CD4-positive, alpha-beta T cell treated with Interferon alpha-2 for 1 hour (primary cell): ENCODE measurements at regions not wholly inside any gene's neighbourhood (a gene's known extent, or its start where the extent isn't known, plus 50 kb on each side); places are given as distances from the start of the nearest gene placed in this dataset.
"Not testable (repeated sequence)": the region's sequence is repeated elsewhere in the genome, so short reads cannot be mapped to it uniquely, and the experiment has no call there.

Experiments
- DNase-seq, 2 donors: peaks; one replicate each; pipeline ENCODE4 v3.0.0-alpha.2; 2020 to 2022

DNA sequence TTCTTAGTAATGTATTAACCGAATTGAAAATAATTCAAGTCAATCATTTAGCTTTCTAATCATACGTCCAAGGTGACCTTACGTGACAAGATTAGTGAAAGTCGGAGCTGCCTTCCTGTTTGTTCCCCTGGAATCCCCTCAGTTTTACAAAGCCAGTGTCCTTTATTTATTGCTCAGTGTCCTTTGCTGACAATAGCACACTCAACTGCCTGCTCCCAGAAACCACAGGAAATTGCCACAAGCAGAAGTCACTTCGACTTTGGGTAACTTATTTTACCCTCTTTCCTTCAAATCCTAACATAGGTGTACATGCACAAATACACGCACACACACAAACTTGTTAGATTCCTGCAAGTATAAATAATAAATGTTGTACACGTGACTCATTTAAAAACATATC is 1167.7 kb upstream of the ADGRB3 start:
- no peak for DNase-seq

DNA sequence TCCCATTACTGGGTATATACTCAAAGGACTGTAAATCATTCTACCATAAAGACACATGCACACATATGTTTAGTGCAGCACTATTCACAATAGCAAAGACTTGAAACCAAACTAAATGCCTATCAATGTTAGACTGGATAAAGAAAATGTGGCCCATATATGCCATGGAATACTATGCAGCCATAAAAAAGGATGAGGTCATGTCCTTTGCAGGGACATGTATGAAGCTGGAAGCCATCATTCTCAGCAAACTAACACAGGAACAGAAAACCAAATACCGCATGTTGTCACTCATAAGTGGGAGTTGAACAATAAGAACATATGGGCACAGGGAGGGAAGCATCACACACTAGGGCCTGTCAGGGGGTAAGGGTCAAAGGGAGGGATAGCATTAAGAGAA is 1172.4 kb upstream of the ADGRB3 start:
- not testable (repeated sequence) for DNase-seq

DNA sequence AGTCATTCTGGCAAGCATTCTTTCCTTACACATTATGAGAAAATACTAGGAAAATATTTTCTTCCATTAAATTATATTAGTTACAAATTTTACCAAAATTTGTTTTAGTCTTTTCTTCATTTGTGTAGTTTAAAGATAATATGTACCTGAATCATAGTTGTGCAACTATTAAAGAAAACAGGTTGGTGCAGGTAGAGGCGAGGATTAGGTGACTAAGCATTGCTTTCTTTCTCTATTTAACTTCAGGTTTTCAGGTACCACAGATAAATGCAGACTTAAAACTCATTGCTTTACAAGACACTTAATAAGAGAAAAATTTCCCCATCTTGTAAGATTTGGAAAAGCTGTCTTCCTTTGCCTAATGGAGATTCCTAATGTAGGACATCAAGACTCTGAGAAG is 1175.5 kb upstream of the ADGRB3 start:
- no peak for DNase-seq

DNA sequence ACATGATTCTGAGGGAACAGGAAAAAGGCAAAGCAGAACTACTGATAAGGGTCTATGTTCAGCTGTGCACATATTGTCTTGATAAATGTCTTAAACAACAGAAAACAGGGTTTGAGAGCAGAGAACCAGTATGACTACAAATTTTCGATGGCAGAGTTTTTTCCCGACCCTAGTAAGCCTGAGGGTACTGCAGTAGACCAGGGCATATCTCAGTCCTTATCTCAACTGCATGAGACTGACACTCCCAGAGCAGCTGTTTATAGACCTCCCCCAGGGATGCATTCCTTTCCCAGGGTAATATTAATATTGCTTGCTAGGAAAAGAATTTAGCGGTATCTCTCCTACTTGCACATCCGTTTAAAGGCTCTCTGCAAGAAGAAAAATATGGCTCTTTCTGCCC is 1176.8 kb upstream of the ADGRB3 start:
- no peak for DNase-seq

DNA sequence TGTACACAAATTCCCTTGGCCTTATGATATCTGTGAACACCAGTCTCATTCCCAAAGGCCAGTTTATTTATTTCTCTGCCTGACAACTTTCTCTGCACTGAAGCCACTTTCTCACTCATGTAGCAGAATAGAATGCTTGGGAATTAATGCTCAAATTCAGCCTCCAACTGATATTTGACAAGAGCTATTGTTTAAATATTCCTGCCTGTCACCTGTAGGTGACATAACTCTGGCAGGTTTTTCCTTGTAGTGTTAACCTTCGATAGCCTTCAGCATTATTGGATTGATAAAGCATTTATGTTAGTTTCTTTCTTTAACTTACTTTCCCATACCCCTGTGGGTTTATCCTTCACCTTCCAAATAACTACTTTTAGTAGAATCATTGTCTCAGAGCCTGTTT is 1183.2 kb upstream of the ADGRB3 start:
- no peak for DNase-seq

DNA sequence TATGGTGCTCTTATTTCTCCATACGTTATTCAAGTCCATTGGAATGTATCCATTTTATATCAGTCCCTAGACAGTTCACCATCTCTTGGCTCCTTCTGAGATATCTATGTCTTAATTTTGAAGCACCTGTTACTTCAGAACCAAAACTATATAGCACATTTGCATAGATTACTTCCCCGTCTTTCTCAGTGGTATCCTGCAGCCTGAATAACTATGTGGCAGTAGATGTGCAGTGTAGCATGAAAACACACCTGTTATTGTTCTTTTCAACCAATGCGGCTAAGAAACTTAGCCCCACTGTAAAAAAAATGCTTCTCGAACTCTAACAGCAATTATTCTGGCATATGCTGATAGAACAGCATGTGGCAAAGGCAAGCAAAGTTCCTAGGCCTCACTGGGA is 1184.4 kb upstream of the ADGRB3 start:
- no peak for DNase-seq

DNA sequence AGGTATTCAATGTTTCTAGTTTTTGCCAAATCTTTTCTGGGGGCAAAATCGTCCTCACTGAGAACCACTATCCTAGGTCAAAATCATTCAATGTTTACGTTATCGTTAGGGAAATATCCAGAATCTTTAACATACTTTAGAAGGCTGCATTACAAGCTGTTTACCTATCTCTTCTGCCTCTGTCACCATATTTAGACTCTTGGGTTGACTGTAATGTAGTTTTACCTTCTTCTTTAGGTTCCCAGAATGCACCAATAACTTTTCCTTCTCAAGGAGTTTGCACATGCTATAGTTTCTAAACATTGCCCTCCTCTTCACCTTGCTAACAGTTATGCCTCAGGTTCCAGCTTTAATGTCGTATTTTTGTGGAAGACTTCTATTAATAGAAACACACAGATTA is 1185.5 kb upstream of the ADGRB3 start:
- no peak for DNase-seq

DNA sequence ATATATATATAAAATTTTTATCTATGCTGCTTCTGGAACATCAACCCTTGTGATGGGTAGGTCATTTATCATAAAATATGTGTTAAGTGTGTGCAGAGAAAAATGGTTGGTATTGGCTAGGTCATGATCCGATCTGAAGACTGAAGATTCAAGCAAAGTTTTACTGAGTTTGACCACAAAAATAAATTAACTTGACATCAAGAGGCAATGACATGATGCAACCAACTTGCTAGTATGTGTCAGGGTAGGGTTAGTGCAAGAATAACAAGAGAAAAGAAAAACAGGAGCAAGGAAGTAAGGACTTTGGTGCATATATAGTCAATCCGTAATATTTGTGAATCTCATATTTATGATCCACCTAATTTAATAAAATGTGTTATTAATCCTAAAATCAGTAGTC is 1202.0 kb upstream of the ADGRB3 start:
- DNase-seq, result no peak

DNA sequence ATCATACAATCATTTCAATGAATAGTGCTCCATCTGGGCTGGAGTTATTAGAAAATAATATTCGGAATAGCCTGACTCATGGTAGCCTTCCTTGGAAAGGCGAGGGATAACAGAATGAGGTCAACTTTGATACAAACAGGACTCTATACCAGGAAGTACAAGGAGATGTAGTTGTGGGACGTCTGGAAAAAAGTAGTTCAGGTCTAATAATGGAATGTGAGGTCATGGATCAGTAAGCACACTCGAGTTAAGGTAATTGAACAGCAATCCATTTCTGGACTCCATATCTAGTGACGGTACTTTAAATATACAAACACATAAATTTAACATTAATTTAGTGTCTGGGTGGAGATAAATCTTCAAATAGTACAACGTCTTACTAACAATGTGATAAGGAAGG is 1204.0 kb upstream of the ADGRB3 start:
- DNase-seq, result no peak

DNA sequence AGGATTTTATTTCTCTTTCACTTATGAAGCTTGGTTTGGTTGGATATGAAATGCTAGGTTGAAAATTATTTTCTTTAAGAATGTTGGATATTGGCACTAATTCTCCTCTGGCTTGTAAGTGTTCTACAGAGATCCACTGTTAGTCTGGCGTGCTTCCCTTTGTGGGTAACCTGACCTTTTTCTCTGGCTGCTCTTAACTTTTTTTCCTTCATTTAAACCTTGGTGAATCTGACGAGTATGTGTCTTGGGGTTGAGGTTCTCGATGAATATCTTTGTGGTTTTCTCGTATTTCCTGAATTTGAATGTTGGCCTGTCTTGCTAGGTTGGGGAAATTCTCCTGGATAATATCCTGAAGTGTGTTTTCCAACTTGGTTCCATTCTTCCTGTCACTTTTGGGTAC is 1208.4 kb upstream of the ADGRB3 start:
- DNase-seq, result not testable (repeated sequence)

DNA sequence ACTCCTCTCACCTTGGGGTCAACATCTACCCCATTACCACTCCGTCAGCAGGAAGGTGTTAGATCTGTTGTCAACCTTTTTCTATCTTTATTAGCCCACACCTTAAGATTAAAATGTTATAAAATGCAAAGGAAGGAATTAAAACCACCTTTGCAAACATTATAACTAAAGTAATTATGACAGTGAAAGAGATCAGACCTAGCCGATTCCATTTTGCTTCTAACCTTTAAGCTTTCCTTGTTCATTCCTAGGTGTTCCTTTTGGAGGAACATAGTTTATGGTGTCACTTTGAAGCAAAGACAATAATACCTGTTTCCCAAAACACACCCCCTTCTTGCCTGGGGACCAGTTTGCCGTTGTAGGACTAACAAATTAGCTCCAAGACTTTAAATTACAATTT is 1223.0 kb upstream of the ADGRB3 start:
- DNase-seq, result no peak

DNA sequence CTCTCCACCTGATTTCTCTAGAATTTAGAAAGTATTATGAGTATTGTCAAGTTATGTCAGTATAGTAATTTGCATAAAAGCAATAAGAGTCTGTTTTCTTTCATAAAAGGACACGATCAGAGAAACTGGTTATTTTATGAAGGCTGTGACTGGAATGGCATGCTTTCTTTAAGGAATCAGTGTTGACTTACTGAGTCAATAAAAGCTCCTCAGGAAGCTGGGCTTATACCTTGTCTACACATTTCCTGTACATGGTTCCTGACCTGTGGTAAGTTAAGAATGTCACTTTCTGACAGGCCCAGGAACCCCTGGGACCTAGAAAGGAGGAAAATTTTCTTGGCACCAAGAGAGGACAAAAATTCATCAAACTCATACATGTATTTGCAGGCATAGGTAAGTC is 1224.0 kb upstream of the ADGRB3 start:
- DNase-seq, result no peak

DNA sequence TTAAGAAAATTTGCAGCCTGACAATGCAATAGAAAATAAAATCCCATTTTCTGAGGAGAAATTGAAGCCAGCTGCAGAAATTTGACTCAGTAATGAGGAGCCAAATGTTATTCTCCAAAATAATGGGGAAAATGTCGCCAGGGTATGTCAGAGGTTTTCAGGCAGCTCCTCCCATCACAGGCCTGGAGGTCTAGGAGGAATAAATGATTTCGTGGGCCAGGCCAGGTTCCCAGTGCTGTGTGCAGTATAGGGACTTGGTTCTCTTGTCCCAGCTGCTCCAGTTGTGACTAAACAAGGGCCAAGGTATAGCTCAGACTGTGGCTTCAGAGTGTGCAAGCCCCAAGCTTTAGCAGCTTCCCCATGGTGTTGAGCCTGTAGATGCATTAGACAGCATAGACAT is 1240.8 kb upstream of the ADGRB3 start:
- DNase-seq, result no peak

DNA sequence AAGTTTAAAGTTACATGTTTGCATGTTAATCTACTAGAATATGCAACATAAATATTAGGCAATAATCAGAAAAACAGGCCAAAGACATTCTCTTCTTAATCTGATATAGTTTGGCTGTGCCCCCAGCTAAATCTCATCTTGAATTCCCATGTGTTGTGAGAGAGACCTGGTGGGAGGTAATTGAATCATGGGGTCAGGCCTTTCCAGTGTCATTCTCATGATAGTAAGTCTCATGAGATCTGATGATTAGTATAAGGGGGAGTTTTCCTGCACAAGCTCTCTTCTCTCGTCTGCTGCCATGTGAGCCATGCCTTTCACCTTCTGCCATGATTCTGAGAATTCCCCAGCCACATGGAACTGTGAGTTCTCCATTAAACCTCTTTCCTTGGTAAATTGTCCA is 1241.7 kb upstream of the ADGRB3 start:
- DNase-seq, result no peak

DNA sequence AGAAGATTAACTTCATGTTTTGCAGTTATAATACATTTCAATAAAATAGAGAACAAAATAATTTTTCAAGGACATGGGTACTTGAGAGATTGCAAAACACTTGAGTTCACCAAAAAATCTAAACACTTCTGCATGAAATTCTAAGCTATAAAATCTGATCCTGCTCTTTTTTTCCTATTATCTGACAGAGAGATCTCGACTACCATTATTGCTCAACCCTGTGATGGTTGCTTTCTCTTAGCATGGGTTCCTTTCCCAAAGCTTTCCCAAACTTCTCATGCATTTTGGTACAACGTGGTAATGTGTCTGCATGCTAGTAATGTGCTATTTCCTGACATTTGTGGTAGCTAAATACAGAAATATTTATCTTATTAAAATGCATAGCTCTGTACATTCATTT is 1243.1 kb upstream of the ADGRB3 start:
- DNase-seq, result no peak

DNA sequence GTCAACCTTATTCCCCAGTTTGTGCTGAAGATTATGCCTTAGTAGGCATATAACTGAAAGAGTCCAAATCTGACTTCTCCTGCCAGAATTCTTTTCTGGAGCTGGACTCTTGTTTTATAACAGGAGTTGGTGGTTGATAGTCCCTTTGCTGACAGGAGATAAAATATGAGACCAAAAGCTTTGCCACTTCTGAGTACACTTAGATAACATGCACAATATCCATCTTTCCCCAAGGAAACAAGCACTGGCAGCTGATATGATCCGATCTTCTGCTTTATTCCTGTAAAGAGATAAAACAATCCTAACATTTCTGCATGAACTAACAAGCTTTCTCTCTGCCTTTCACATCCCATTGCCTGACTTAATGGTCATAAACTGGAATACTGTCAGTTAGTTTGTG is 1265.4 kb upstream of the ADGRB3 start:
- DNase-seq, result no peak

DNA sequence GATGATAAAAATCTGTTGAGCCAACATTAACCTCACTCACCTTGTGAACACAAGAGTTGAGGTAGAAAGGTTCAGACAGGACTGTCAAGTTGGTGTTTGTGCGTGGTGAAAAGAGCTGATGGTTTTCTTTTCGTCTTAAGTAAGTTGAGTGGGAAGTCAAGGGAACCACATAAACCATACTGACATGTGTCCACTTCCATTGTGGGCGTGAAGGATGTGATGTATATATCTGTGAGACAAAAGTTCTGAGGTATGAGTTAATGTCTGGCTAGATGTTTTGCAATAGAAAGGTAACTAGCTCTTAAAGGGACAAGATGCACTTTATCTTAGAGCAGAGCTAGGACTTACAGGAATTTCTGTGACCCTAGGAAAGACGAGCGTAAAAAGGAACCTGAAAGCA is 1272.1 kb upstream of the ADGRB3 start:
- DNase-seq, result no peak

DNA sequence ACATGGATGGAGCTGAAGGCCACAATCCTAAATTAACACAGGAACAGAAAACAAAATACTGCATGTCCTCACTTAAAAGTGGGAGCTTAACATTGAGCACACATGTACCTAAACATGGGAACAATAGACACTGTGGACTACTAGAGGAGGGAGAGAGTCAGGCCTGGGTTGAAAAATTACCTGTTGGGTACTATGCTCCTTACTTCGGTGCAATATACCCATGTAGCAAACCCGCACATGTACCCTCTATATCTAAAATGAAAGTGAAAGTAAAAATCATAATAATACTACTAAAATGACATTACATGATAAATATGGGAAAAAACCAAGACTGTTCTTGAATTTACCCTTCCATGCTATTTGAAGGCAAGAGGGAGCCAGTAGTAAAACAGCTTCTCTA is 1273.8 kb upstream of the ADGRB3 start:
- DNase-seq, result no peak

DNA sequence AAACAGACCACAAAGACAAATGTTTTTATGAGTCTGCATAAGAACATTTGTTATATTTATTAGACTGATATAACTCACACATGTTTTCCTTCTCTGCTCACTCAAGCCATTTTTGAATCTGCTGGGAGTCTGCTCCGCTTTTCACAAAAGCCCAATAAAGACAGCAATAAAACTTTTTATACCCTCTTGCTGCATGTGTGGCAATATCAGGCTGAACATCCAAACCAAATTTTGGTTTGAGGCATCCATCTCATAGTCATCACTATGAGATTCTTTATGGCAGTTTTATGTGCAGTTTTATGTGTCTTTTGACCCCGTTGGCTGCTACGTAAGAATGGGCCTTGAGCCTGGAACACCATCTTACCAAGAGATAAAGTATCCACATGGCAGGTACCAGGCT is 1276.8 kb upstream of the ADGRB3 start:
- no peak for DNase-seq

DNA sequence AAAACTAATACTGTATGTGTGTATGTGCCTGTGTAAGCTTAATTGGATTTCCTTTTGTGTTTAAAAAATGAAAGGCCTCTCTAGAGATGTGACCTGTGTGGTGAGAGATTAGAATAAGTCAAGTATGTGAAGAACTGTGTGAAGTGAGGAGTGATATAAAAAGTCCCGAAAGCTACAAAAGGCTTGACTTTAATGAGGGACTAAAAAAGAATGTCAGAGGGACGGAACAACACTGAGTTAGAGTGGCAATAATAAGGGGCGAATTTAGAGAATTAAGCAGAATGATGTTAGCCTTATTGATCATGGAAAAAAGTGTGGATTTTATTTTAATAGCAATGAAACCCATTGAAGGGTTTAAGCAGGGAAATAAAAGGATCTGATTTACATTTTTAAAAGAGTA is 1281.2 kb upstream of the ADGRB3 start:
- DNase-seq, result no peak

DNA sequence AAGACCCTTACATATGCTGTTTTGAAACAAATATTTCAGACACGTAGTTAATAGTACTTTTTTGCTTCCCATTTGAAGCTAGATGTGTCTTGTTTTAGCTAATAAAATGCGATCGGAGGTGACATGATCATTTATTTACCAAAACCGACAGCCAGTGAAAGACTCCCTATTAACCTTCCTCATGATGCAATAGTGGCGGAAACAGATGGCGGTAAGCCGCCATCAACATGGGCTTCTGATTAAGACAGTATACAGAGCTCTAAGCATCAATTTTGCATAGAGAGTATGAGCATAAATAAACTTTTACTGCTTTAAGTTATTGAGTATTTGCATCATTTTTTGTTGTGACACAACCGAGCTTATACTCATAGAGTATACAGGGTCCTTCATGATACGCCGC is 1282.4 kb upstream of the ADGRB3 start:
- DNase-seq, result no peak

DNA sequence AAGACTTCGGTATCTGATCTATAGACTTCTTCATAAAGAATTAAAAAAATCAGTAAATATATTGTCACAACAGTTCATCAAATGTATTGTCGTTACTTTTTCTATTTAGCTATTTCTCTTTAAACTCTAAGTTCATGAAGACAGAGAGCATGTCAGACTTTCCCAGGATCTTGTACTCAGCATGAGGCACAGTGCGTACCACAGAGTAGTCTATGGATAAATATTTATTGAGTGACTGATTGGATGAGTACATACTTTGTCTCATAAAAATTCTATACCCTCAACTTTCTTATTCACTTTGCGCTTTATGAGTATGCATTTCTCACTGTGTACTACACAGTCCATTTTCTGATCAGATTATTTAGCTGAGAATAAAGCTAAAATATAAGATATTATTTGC is 1284.4 kb upstream of the ADGRB3 start:
- DNase-seq, result no peak

DNA sequence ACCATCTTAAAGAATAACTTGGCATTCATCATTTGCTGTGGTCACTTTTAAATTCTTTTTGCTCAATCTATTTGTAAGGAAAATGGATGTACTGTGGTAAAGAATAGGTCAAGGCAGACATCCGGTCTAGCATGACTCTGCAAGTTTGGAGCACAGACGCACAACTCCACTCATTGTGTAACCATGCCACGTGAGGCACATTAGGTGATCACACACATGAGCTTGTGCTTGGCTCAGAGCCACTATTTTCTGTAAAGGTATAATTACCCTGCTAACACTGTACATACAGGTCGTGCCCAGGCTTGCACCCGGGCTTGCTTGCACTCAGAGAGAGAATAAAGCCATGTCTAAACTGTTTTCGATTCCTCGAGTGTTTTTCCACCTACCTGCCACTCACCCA is 1289.1 kb upstream of the ADGRB3 start:
- no peak for DNase-seq

DNA sequence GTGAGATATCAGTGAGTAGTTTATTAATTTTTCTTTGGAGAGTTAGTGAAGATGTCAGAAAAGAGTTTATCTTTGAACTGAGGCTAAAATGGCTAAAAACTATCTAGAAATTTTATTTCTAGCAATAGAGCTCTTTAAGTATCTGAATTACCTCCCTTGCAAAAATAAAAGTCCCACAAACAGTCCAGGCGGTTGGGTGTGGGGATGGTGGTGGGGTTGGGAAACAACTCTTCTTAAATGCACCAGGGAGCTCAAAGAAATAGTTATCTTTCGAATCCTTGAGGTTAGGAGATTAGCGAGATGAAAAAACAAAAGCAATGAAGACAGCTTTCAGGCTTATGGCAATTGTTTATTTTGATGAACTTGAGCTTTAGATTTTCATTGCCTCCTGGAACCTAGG is 1299.1 kb upstream of the ADGRB3 start:
- no peak for DNase-seq

DNA sequence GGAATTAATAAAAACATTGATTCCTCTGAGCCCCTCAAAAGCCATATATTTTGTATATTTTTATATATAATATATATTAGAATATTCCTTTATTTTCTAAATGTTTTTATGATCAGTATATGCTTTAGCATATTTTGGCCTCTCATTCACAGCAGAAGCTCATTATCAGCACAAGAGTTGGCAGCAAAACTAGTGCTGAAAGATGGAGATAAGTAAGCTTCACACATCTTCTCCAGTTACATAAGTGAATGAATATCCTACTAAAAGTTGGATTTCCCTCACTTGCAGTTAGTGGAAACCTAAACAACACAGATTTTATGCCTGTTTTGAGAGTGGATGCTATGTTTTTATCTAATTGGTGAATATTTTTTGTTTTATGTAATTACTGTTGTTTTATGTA is 1303.8 kb upstream of the ADGRB3 start:
- no peak for DNase-seq

DNA sequence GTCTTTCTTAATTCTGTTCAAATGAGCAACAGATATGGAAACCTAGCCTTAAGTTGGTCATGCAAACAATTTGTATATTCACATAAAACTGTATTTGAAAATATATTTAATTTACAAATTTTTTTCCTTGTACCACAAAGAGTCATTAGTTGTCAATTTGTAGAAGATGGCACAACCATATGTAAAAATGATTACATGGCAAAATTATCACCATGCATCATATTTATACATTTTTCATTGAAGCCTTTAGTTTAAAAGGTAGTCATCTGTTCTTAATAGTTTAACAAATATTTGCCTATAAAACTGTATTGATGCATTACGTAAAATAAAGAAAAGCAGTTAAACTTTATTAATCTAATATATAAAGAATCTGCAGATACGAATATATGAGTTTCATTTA is 1306.8 kb upstream of the ADGRB3 start:
- no peak for DNase-seq
